ENCODE measurements at regions not wholly inside any gene's neighbourhood (a gene's known extent, or its start where the extent isn't known, plus 50 kb on each side); places are given as distances from the start of the nearest gene placed in this dataset.
A peak's percentile ranks its signal among the peaks of the same experiment; 100 is the strongest.

- Mint-ChIP-seq H3K36me3 (peaks cover 3% of the 10 kb centered on the region), H3K27ac (no peak overlapping the region), H3K9me3 (peaks cover 2% of the 10 kb centered on the region), H3K4me1 (peaks cover 23% of the 10 kb centered on the region), H3K4me3 (no peak overlapping the region), H3K27me3 (ENCODE audit: insufficient read depth, low read depth) (no peaks in the 10 kb centered on the region)
- TF ChIP-seq CTCF (IDR thresholded peaks at IDR 0.05) (no peak), EZH2phosphoT487 (IDR thresholded peaks at IDR 0.05) (no peak), EZH2 (IDR thresholded peaks at IDR 0.05) (no peak)
- Histone ChIP-seq H3K4me1 (peaks cover 24% of the 10 kb centered on the region), H3K79me2 (ENCODE audit: low read depth) (no peaks in the 10 kb centered on the region), H3K27me3 (no peaks in the 10 kb centered on the region), H3K4me2 (no peak overlapping the region), H3K4me3 (no peak overlapping the region), H3K36me3 (no peaks in the 10 kb centered on the region), H4K20me1 (ENCODE audit: low read depth) (no peaks in the 10 kb centered on the region), H2AFZ (replicated peaks) (no peak overlapping the region), H3K9me3 (ENCODE audit: low read depth) (no peaks in the 10 kb centered on the region), H3K27ac (no peak overlapping the region), H3K9ac (no peak overlapping the region), H3F3A (ENCODE audit: low read depth) (peaks cover 4% of the 10 kb centered on the region)
- DNase-seq (ENCODE audit: low spot score): no peak
These were observed 1565.1 kb downstream of the ARAP2 start for GRCh38 chr4:34679228-34679627.

DNA sequence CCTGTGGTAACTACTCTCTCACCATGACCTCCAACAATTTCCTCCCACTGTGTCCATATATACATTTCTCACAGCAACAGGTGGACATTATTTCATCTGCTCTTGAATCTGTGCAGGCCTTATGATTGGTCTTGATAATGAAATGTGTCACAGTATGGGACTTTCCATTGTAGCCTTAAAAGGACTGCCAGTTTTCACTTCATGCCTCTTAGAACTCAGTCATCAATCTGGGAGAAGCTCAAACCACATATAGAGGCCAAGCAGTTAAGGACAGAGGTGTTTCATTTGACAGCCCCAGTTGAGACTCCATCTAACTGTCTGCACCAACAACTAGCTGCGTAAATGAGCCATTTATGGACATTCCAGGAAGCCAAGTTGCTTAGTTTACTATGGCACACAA lies 1534.8 kb downstream of the ARAP2 start:
- Histone ChIP-seq H3K27me3 (no peaks in the 10 kb centered on the region), H2AFZ (replicated peaks) (no peak overlapping the region), H3K4me3 (no peak overlapping the region), H3K9ac (no peak overlapping the region), H3F3A (ENCODE audit: low read depth) (no peaks in the 10 kb centered on the region), H3K27ac (no peak overlapping the region), H3K79me2 (ENCODE audit: low read depth) (no peaks in the 10 kb centered on the region), H3K36me3 (no peaks in the 10 kb centered on the region), H4K20me1 (ENCODE audit: low read depth) (no peaks in the 10 kb centered on the region), H3K9me3 (ENCODE audit: low read depth) (no peaks in the 10 kb centered on the region), H3K4me2 (no peak overlapping the region), H3K4me1 (no peaks in the 10 kb centered on the region)
- peaks cover 2% of the 10 kb centered on the region for H3K36me3 Mint-ChIP-seq
- no peak for DNase-seq (ENCODE audit: low spot score)
- peaks cover 23% of the 10 kb centered on the region for H3K9me3 Mint-ChIP-seq
- H3K4me3 Mint-ChIP-seq: no peak overlapping the region
- no peak overlapping the region for H3K27ac Mint-ChIP-seq
- no peak for TF ChIP-seq EZH2phosphoT487 (IDR thresholded peaks at IDR 0.05)
- no peak for TF ChIP-seq CTCF (IDR thresholded peaks at IDR 0.05)
- TF ChIP-seq EZH2 (IDR thresholded peaks at IDR 0.05): no peak
- no peaks in the 10 kb centered on the region for H3K27me3 Mint-ChIP-seq (ENCODE audit: insufficient read depth, low read depth)
- H3K4me1 Mint-ChIP-seq: no peaks in the 10 kb centered on the region

- no peaks in the 10 kb centered on the region for H3K9me3 Mint-ChIP-seq
- H3K27me3 ChIP-seq: no peaks in the 10 kb centered on the region
- no peaks in the 10 kb centered on the region for H3K36me3 ChIP-seq
- DNase-seq (ENCODE audit: low spot score): no peak
- H3K27ac Mint-ChIP-seq: no peak overlapping the region
- H3K9ac ChIP-seq: no peak overlapping the region
- H3K4me2 ChIP-seq: no peak overlapping the region
- no peaks in the 10 kb centered on the region for H4K20me1 ChIP-seq (ENCODE audit: low read depth)
- no peaks in the 10 kb centered on the region for H3K4me1 ChIP-seq
- peaks cover 6% of the 10 kb centered on the region for H3K4me1 Mint-ChIP-seq
- H3K27ac ChIP-seq: peak overlapping the region; percentile 11
- H3K36me3 Mint-ChIP-seq: no peaks in the 10 kb centered on the region
- peaks cover 4% of the 10 kb centered on the region for H3F3A ChIP-seq (ENCODE audit: low read depth)
- TF ChIP-seq EZH2phosphoT487 (IDR thresholded peaks at IDR 0.05) (no peak), EZH2 (IDR thresholded peaks at IDR 0.05) (no peak), CTCF (IDR thresholded peaks at IDR 0.05) (no peak)
- peaks cover 3% of the 10 kb centered on the region for H3K27me3 Mint-ChIP-seq (ENCODE audit: insufficient read depth, low read depth)
- no peaks in the 10 kb centered on the region for H3K9me3 ChIP-seq (ENCODE audit: low read depth)
- no peak overlapping the region for H3K4me3 ChIP-seq
- no peak overlapping the region for H3K4me3 Mint-ChIP-seq
- H3K79me2 ChIP-seq (ENCODE audit: low read depth): no peaks in the 10 kb centered on the region
- H2AFZ ChIP-seq (replicated peaks): no peak overlapping the region
These were observed 1525.6 kb downstream of the ARAP2 start for GRCh38 chr4:34718576-34719245.

Data from neural progenitor cell (in vitro differentiated cells).